ENCODE measurements at regions not wholly inside any gene's neighbourhood (a gene's known extent, or its start where the extent isn't known, plus 50 kb on each side); places are given as distances from the start of the nearest gene placed in this dataset.

DNA sequence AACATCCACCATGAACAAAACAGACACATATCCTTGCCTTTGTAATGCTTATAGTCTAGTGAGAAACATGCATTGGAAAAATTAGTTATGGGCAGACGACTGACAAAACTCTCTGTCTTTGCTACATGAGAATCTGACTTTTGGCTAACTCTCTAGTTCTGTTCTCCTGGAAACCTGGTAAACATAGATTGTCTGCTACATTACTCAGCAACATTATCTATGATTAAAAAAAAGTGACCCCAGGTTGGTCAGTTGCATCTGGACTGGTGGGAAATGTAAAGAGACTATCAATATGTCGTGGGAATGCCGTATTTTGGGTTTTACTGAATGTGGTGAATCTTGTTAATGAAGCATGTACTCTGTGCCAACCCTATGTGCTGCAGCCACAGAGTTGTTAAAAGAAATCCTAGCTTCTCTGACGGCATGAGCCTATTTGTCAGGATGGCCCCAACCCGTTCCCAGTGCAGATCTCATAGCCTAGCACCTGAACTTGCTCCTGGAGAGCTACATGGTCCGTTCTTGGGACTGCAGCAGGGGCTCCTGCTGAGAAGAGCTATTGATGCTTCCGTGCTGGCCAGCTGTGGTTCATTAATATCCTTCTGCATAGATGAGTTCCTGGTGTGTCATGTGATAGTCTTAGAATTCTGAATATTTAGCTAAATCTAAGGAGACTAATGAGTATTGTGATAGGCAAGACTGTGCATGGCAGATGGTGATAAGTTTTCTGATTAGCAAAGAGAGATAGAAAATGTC lies 311.7 kb upstream of the ZNF717 start:
- H3K4me3 Mint-ChIP-seq = no peak overlapping the region
- ATAC-seq (ENCODE audit: low read depth) = no peak
- intact Hi-C loops (cut with micrococcal nuclease) = no loop called here
- peaks cover 6% of the 10 kb centered on the region for H3K9me3 Mint-ChIP-seq (ENCODE audit: insufficient read depth)
- Histone ChIP-seq H3K36me3 (replicated peaks in 1 of 2; ENCODE audit: control extremely low read depth in 1 of 2, control insufficient read depth in 1 of 2, extremely low read depth in 1 of 2, insufficient read depth in 2 of 2, low read length in 1 of 2) (no peaks in the 10 kb centered on the region), H4K20me1 (ENCODE audit: control insufficient read depth, insufficient read depth, low read length, poor library complexity, severe bottlenecking) (no peaks in the 10 kb centered on the region), H3K4me1 (ENCODE audit: control insufficient read depth in 2 of 2, insufficient read depth in 2 of 2, low read length in 2 of 2) (no peaks in the 10 kb centered on the region), H3K4me3 (ENCODE audit: control extremely low read depth in 1 of 5, extremely low read depth in 1 of 5, insufficient read depth in 1 of 5, low read depth in 2 of 5, low read length in 4 of 5) (no peak overlapping the region), H3K9me3 (ENCODE audit: control extremely low read depth in 1 of 3, control insufficient read depth in 2 of 3, insufficient read depth in 1 of 3, low read length in 2 of 3) (no peaks in the 10 kb centered on the region), H3K27me3 (replicated peaks in 1 of 4; ENCODE audit: control extremely low read depth in 1 of 4, control insufficient read depth in 3 of 4, insufficient read depth in 4 of 4, low read length in 3 of 4) (no peaks in the 10 kb centered on the region), H2AFZ (ENCODE audit: insufficient read depth, low read depth, low read length, poor library complexity, severe bottlenecking) (no peak overlapping the region), H3K79me2 (ENCODE audit: control insufficient read depth, insufficient read depth, low read length) (no peaks in the 10 kb centered on the region), H3K4me2 (replicated peaks; ENCODE audit: low read depth, low read length, poor library complexity, severe bottlenecking) (no peak overlapping the region), H3K27ac (ENCODE audit: low read length in 2 of 2) (no peak overlapping the region), H3K9ac (ENCODE audit: low read length) (no peak overlapping the region)
- ChIA-PET CTCF (no interaction called here), POLR2A (no interaction called here)
- H3K27ac Mint-ChIP-seq = no peak overlapping the region
- no peak for TF ChIP-seq EZH2 (IDR thresholded peaks at IDR 0.05; ENCODE audit: borderline replicate concordance, insufficient read depth, low read depth, low read length, poor library complexity, severe bottlenecking)
- TF ChIP-seq, protein P1, sequence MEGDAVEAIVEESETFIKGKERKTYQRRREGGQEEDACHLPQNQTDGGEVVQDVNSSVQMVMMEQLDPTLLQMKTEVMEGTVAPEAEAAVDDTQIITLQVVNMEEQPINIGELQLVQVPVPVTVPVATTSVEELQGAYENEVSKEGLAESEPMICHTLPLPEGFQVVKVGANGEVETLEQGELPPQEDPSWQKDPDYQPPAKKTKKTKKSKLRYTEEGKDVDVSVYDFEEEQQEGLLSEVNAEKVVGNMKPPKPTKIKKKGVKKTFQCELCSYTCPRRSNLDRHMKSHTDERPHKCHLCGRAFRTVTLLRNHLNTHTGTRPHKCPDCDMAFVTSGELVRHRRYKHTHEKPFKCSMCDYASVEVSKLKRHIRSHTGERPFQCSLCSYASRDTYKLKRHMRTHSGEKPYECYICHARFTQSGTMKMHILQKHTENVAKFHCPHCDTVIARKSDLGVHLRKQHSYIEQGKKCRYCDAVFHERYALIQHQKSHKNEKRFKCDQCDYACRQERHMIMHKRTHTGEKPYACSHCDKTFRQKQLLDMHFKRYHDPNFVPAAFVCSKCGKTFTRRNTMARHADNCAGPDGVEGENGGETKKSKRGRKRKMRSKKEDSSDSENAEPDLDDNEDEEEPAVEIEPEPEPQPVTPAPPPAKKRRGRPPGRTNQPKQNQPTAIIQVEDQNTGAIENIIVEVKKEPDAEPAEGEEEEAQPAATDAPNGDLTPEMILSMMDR (IDR thresholded peaks at IDR 0.05) = no peak
- DNase-seq = no peak
- no peaks in the 10 kb centered on the region for H3K4me1 Mint-ChIP-seq
- WGBS (ENCODE audit: insufficient coverage) = 69% methylated on average over 6 of the region's 7 CpGs
- no peaks in the 10 kb centered on the region for H3K27me3 Mint-ChIP-seq

DNA sequence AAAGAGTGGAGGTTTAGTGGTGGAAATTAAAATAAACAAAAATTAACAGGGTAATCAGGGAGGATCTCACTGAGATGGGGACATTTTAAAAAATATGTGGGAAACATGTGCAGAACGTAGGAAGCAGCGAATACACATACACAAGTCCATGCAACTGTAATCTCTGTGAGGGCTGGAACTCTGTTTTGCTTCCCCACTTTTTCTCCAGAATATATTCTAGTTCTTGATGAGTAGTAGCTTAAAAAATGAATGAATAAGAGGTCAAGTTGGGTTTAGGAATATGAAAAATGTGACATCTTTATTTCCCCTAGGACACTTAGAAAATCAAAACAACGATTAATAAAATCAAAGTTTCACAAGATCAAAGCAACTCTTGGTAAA lies 312.2 kb upstream of the ZNF717 start:
- POLR2A ChIA-PET = no interaction called here
- Mint-ChIP-seq H3K27me3 (no peaks in the 10 kb centered on the region), H3K9me3 (ENCODE audit: insufficient read depth) (peaks cover 4% of the 10 kb centered on the region), H3K4me3 (no peak overlapping the region), H3K4me1 (no peaks in the 10 kb centered on the region), H3K27ac (no peak overlapping the region)
- Histone ChIP-seq H3K27ac (ENCODE audit: low read length in 2 of 2) (no peak overlapping the region), H3K27me3 (replicated peaks in 1 of 4; ENCODE audit: control extremely low read depth in 1 of 4, control insufficient read depth in 3 of 4, insufficient read depth in 4 of 4, low read length in 3 of 4) (no peaks in the 10 kb centered on the region), H3K36me3 (replicated peaks in 1 of 2; ENCODE audit: control extremely low read depth in 1 of 2, control insufficient read depth in 1 of 2, extremely low read depth in 1 of 2, insufficient read depth in 2 of 2, low read length in 1 of 2) (no peaks in the 10 kb centered on the region), H3K4me2 (replicated peaks; ENCODE audit: low read depth, low read length, poor library complexity, severe bottlenecking) (no peak overlapping the region), H3K4me3 (ENCODE audit: control extremely low read depth in 1 of 5, extremely low read depth in 1 of 5, insufficient read depth in 1 of 5, low read depth in 2 of 5, low read length in 4 of 5) (no peak overlapping the region), H2AFZ (ENCODE audit: insufficient read depth, low read depth, low read length, poor library complexity, severe bottlenecking) (no peak overlapping the region), H3K9ac (ENCODE audit: low read length) (no peak overlapping the region), H3K4me1 (ENCODE audit: control insufficient read depth in 2 of 2, insufficient read depth in 2 of 2, low read length in 2 of 2) (no peaks in the 10 kb centered on the region), H3K9me3 (ENCODE audit: control extremely low read depth in 1 of 3, control insufficient read depth in 2 of 3, insufficient read depth in 1 of 3, low read length in 2 of 3) (no peaks in the 10 kb centered on the region), H3K79me2 (ENCODE audit: control insufficient read depth, insufficient read depth, low read length) (no peaks in the 10 kb centered on the region), H4K20me1 (ENCODE audit: control insufficient read depth, insufficient read depth, low read length, poor library complexity, severe bottlenecking) (no peaks in the 10 kb centered on the region)
- CTCF ChIA-PET = no interaction called here
- DNase-seq (no peak), ATAC-seq (ENCODE audit: low read depth) (no peak)
- WGBS (ENCODE audit: insufficient coverage) = no CpG with 5 or more reads among the region's 3 CpGs
- intact Hi-C loops (cut with micrococcal nuclease) = no loop called here
- TF ChIP-seq, protein P1 (IDR thresholded peaks at IDR 0.05) = no peak
- no peak for TF ChIP-seq EZH2 (IDR thresholded peaks at IDR 0.05; ENCODE audit: borderline replicate concordance, insufficient read depth, low read depth, low read length, poor library complexity, severe bottlenecking)
